Right atrium auricular region (tissue), 2 donors: ENCODE measurements at regions not wholly inside any gene's neighbourhood (a gene's known extent, or its start where the extent isn't known, plus 50 kb on each side); places are given as distances from the start of the nearest gene placed in this dataset.

Experiments used
- DNase-seq: peaks from one replicate; pipeline ENCODE4 v3.0.0-alpha.2; 2019; ENCODE audit warnings: low spot score
- H3K27ac ChIP-seq, 2 donors: fragments of 200-600 bp; sonication (generic); 1 replicate in 1 of 2; 2 replicates in 1 of 2; pipeline ENCODE4 v1.5.1; 2016 to 2019
- H3K27me3 ChIP-seq, 2 donors: fragments of 200-600 bp; sonication (generic); one replicate each; pipeline versions ENCODE4 v1.5.1 to v1.6.0; 2017 to 2019
- H3K36me3 ChIP-seq: fragments of 200-600 bp; sonication (generic); one replicate; pipeline ENCODE4 v1.5.1; 2016
- H3K4me1 ChIP-seq, 2 donors: fragments of 200-600 bp; sonication (generic); one replicate each; pipeline versions ENCODE4 v1.5.1 to v1.6.0; 2017 to 2019
- H3K4me3 ChIP-seq, 2 donors: fragments of 200-600 bp; sonication (generic); 1 replicate in 1 of 2; 2 replicates in 1 of 2; pipeline ENCODE4 v1.5.1; 2017 to 2019; ENCODE audit warnings: mild to moderate bottlenecking in 1 of 2, moderate library complexity in 1 of 2
- H3K9me3 ChIP-seq, 2 donors: fragments of 200-600 bp; sonication (generic); one replicate each; pipeline ENCODE4 v1.5.1; 2019
- CTCF ChIP-seq, 2 donors: fragments of 200-600 bp; sonication (generic); IDR thresholded peaks; one replicate each; pipeline ENCODE4 v1.5.1; 2019; ENCODE audit warnings: antibody characterized with exemption in 2 of 2

- no peak overlapping the region for H3K4me3 ChIP-seq
- TF ChIP-seq CTCF (IDR thresholded peaks at IDR 0.05), result no peak
- no peak overlapping the region for H3K27ac ChIP-seq
- DNase-seq, result no peak
- no peaks in the 10 kb centered on the region for H3K4me1 ChIP-seq
- H3K9me3 ChIP-seq, result no peaks in the 10 kb centered on the region
- no peaks in the 10 kb centered on the region for H3K27me3 ChIP-seq
- H3K36me3 ChIP-seq, result no peaks in the 10 kb centered on the region
Observed at GRCh38 chr1:65495137-65495536, 74.7 kb downstream of the LEPR start.

GRCh38 chr1:65497256-65497830 lies 76.9 kb downstream of the LEPR start:
- H3K4me1 ChIP-seq, result no peaks in the 10 kb centered on the region
- no peak overlapping the region for H3K4me3 ChIP-seq
- TF ChIP-seq CTCF (IDR thresholded peaks at IDR 0.05), result no peak
- H3K27me3 ChIP-seq, result no peaks in the 10 kb centered on the region
- H3K9me3 ChIP-seq, result no peaks in the 10 kb centered on the region
- no peak for DNase-seq
- no peaks in the 10 kb centered on the region for H3K36me3 ChIP-seq
- no peak overlapping the region for H3K27ac ChIP-seq

GRCh38 chr1:65503427-65503826 lies 83.0 kb downstream of the LEPR start:
- H3K4me3 ChIP-seq, result no peak overlapping the region

GRCh38 chr1:65504263-65504662 lies 83.8 kb downstream of the LEPR start:
- H3K4me1 ChIP-seq, result no peaks in the 10 kb centered on the region
- peaks cover 0 to 6% of the 10 kb centered on the region in 2 donors for H3K9me3 ChIP-seq
- H3K36me3 ChIP-seq, result no peaks in the 10 kb centered on the region
- H3K27me3 ChIP-seq, result no peaks in the 10 kb centered on the region
- DNase-seq, result no peak
- TF ChIP-seq CTCF (IDR thresholded peaks at IDR 0.05), result no peak
- no peak overlapping the region for H3K4me3 ChIP-seq
- H3K27ac ChIP-seq, result no peak overlapping the region

More at GRCh38 chr1:65503427-65503826, 83.0 kb downstream of the LEPR start:
- no peaks in the 10 kb centered on the region for H3K27me3 ChIP-seq
- no peak for DNase-seq
- H3K36me3 ChIP-seq, result no peaks in the 10 kb centered on the region
- no peak overlapping the region for H3K27ac ChIP-seq
- no peaks in the 10 kb centered on the region for H3K4me1 ChIP-seq
- no peak for TF ChIP-seq CTCF (IDR thresholded peaks at IDR 0.05)
- H3K9me3 ChIP-seq, result peaks cover 0 to 2% of the 10 kb centered on the region in 2 donors

DNA sequence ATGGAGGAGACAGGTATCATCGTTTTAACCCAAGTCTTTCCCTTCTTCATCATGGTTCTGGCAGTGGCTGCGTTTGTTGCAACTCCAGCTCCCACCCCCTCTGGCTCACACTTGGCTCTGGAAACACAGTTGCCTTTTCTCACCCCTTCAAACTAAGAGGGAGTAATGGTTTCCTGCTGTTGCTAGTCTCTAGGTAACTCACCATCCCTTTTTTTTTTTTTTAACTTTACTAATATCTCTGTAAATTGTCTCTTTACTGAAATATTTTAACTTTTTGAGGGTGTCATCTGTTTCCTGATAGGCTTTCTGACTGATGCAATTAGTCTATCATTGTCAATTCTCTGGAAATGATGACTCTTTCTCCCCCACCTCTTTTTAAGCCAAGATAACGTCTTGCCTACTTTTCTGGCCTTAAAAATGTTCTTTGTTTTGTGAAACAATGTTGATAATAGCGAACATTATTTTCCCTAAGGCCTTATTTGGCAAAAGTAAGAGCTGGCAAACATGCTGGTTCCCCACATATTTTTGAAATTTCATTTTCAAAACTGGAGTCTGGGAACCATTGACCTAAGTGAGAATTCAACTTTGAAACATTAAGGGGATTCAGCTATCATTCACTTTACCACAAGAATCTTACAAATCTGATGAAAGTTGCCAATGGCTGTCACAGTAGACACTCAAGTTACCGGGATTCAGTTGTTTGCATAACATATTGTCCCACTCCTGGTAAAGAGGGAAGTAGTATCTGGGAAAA lies 85.3 kb downstream of the LEPR start:
- Histone ChIP-seq H3K4me1 (no peaks in the 10 kb centered on the region), H3K27ac (no peak overlapping the region), H3K36me3 (no peaks in the 10 kb centered on the region), H3K27me3 (no peaks in the 10 kb centered on the region), H3K4me3 (no peak overlapping the region), H3K9me3 (peaks cover 0 to 6% of the 10 kb centered on the region in 2 donors)
- TF ChIP-seq CTCF (IDR thresholded peaks at IDR 0.05), result no peak
- no peak for DNase-seq
